OCI-LY3 (cell line): ENCODE measurements at regions not wholly inside any gene's neighbourhood (a gene's known extent, or its start where the extent isn't known, plus 50 kb on each side); places are given as distances from the start of the nearest gene placed in this dataset.

ENCODE experiments used
- CTCF ChIP-seq: fragments of 200-600, 300-600 bp; sonication (generic); IDR thresholded peaks from 2 replicates; pipeline ENCODE4 v1.5.1; 2014; ENCODE audit warnings: antibody characterized with exemption, low read length, low read depth
- EZH2phosphoT487 ChIP-seq: fragments of 200-600 bp; shearing (Covaris generic); IDR thresholded peaks from 2 replicates; pipeline ENCODE4 v1.6.1; 2018; ENCODE audit warnings: antibody characterized with exemption, mixed run types, low read depth

- TF ChIP-seq CTCF (no peak), EZH2phosphoT487 (no peak)
These were observed 73.9 kb upstream of the TMEM108 start for GRCh38 chr3:132964266-132964665.
